ENCODE measurements at regions not wholly inside any gene's neighbourhood (a gene's known extent, or its start where the extent isn't known, plus 50 kb on each side); places are given as distances from the start of the nearest gene placed in this dataset.
A peak's percentile ranks its signal among the peaks of the same experiment; 100 is the strongest.

- Mint-ChIP-seq H3K27me3 (ENCODE audit: low read depth, unreplicated experiment) (no peaks in the 10 kb centered on the region), H3K4me1 (ENCODE audit: low read depth, unreplicated experiment) (peaks cover 17% of the 10 kb centered on the region), H3K27ac (ENCODE audit: unreplicated experiment) (peak overlapping the region; percentile 78), H3K9me3 (ENCODE audit: unreplicated experiment) (peaks cover 2% of the 10 kb centered on the region), H3K4me3 (ENCODE audit: unreplicated experiment) (no peak overlapping the region), H3K36me3 (ENCODE audit: low read depth, unreplicated experiment) (peaks cover 16% of the 10 kb centered on the region)
- Histone ChIP-seq H3K36me3 (ENCODE audit: insufficient read depth, low read length) (no peaks in the 10 kb centered on the region), H3K79me2 (ENCODE audit: insufficient read depth, low read length) (no peaks in the 10 kb centered on the region), H3K4me1 (ENCODE audit: insufficient read depth, low read length) (no peaks in the 10 kb centered on the region), H3K27ac (ENCODE audit: low read depth, low read length) (no peak overlapping the region), H3K4me2 (ENCODE audit: low read length) (no peak overlapping the region), H2AFZ (ENCODE audit: low read depth, low read length) (no peak overlapping the region), H3K4me3 (ENCODE audit: insufficient read depth, low read depth, low read length) (no peak overlapping the region), H4K20me1 (ENCODE audit: insufficient read depth, low read length) (peaks cover 4% of the 10 kb centered on the region), H3K9ac (ENCODE audit: low read length) (no peak overlapping the region), H3K9me3 (ENCODE audit: insufficient read depth, low read depth, low read length) (no peaks in the 10 kb centered on the region), H3K27me3 (ENCODE audit: insufficient read depth, low read length) (no peaks in the 10 kb centered on the region)
- FAIRE-seq (no peak), DNase-seq (ENCODE audit: low read depth) (no peak)
- TF ChIP-seq EZH2 (IDR thresholded peaks at IDR 0.05; ENCODE audit: insufficient read depth, low read length) (no peak), CTCF (IDR thresholded peaks at IDR 0.05; ENCODE audit: insufficient read depth, low read depth, low read length) (no peak)
Observed at GRCh38 chr9:109976303-109976702, 196.3 kb downstream of the PALM2AKAP2 start.

GRCh38 chr9:109977521-109977920, 197.5 kb downstream of the PALM2AKAP2 start:
- TF ChIP-seq EZH2 (IDR thresholded peaks at IDR 0.05; ENCODE audit: insufficient read depth, low read length) (no peak), CTCF (IDR thresholded peaks at IDR 0.05; ENCODE audit: insufficient read depth, low read depth, low read length) (no peak)
- H3K4me1 Mint-ChIP-seq (ENCODE audit: low read depth, unreplicated experiment) = peaks cover 13% of the 10 kb centered on the region

GRCh38 chr9:109981091-109981490, 201.1 kb downstream of the PALM2AKAP2 start:
- no peaks in the 10 kb centered on the region for H3K27me3 Mint-ChIP-seq (ENCODE audit: low read depth, unreplicated experiment)
- Histone ChIP-seq H3K27ac (ENCODE audit: low read depth, low read length) (no peak overlapping the region), H3K27me3 (ENCODE audit: insufficient read depth, low read length) (no peaks in the 10 kb centered on the region), H4K20me1 (ENCODE audit: insufficient read depth, low read length) (no peaks in the 10 kb centered on the region), H3K36me3 (ENCODE audit: insufficient read depth, low read length) (no peaks in the 10 kb centered on the region), H3K79me2 (ENCODE audit: insufficient read depth, low read length) (no peaks in the 10 kb centered on the region), H3K4me1 (ENCODE audit: insufficient read depth, low read length) (peaks cover 5% of the 10 kb centered on the region), H3K4me2 (ENCODE audit: low read length) (no peak overlapping the region), H3K9me3 (ENCODE audit: insufficient read depth, low read depth, low read length) (no peaks in the 10 kb centered on the region), H3K4me3 (ENCODE audit: insufficient read depth, low read depth, low read length) (no peak overlapping the region), H2AFZ (ENCODE audit: low read depth, low read length) (no peak overlapping the region), H3K9ac (ENCODE audit: low read length) (no peak overlapping the region)
- no peak overlapping the region for H3K27ac Mint-ChIP-seq (ENCODE audit: unreplicated experiment)
- H3K4me3 Mint-ChIP-seq (ENCODE audit: unreplicated experiment) = no peak overlapping the region
- no peaks in the 10 kb centered on the region for H3K9me3 Mint-ChIP-seq (ENCODE audit: unreplicated experiment)
- TF ChIP-seq CTCF (IDR thresholded peaks at IDR 0.05; ENCODE audit: insufficient read depth, low read depth, low read length) (no peak), EZH2 (IDR thresholded peaks at IDR 0.05; ENCODE audit: insufficient read depth, low read length) (no peak)
- FAIRE-seq (no peak), DNase-seq (ENCODE audit: low read depth) (no peak)
- H3K4me1 Mint-ChIP-seq (ENCODE audit: low read depth, unreplicated experiment) = peaks cover 6% of the 10 kb centered on the region
- H3K36me3 Mint-ChIP-seq (ENCODE audit: low read depth, unreplicated experiment) = peaks cover 14% of the 10 kb centered on the region

More at GRCh38 chr9:109977521-109977920, 197.5 kb downstream of the PALM2AKAP2 start:
- Mint-ChIP-seq H3K36me3 (ENCODE audit: low read depth, unreplicated experiment) (peaks cover 18% of the 10 kb centered on the region), H3K27me3 (ENCODE audit: low read depth, unreplicated experiment) (no peaks in the 10 kb centered on the region), H3K4me3 (ENCODE audit: unreplicated experiment) (no peak overlapping the region), H3K9me3 (ENCODE audit: unreplicated experiment) (peaks cover 2% of the 10 kb centered on the region), H3K27ac (ENCODE audit: unreplicated experiment) (no peak overlapping the region)
- H3K9me3 ChIP-seq (ENCODE audit: insufficient read depth, low read depth, low read length) = no peaks in the 10 kb centered on the region
- DNase-seq (ENCODE audit: low read depth) = no peak
- H3K4me3 ChIP-seq (ENCODE audit: insufficient read depth, low read depth, low read length) = no peak overlapping the region
- no peak overlapping the region for H3K27ac ChIP-seq (ENCODE audit: low read depth, low read length)
- no peak overlapping the region for H2AFZ ChIP-seq (ENCODE audit: low read depth, low read length)
- FAIRE-seq = no peak
- H4K20me1 ChIP-seq (ENCODE audit: insufficient read depth, low read length) = no peaks in the 10 kb centered on the region
- H3K4me1 ChIP-seq (ENCODE audit: insufficient read depth, low read length) = no peaks in the 10 kb centered on the region
- H3K4me2 ChIP-seq (ENCODE audit: low read length) = no peak overlapping the region
- H3K36me3 ChIP-seq (ENCODE audit: insufficient read depth, low read length) = no peaks in the 10 kb centered on the region
- H3K79me2 ChIP-seq (ENCODE audit: insufficient read depth, low read length) = no peaks in the 10 kb centered on the region
- H3K9ac ChIP-seq (ENCODE audit: low read length) = no peak overlapping the region
- H3K27me3 ChIP-seq (ENCODE audit: insufficient read depth, low read length) = no peaks in the 10 kb centered on the region
